ENCODE measurements at regions not wholly inside any gene's neighbourhood (a gene's known extent, or its start where the extent isn't known, plus 50 kb on each side); places are given as distances from the start of the nearest gene placed in this dataset.

GRCh38 chr18:72171596-72171995 lies 372.5 kb downstream of the CBLN2 start:
- TF ChIP-seq POLR2A (IDR thresholded peaks at IDR 0.05) (no peak), EP300 (IDR thresholded peaks at IDR 0.05) (no peak), CTCF (IDR thresholded peaks at IDR 0.05) (no peak)
- H3K9me3 ChIP-seq, result no peaks in the 10 kb centered on the region
- 61 to 69% methylated on average over 2 of the region's 2 CpGs for WGBS, 2 donors
- H3K27me3 ChIP-seq, result no peaks in the 10 kb centered on the region
- no peak overlapping the region for H3K4me3 ChIP-seq
- DNase-seq (ENCODE audit: low spot score in 2 of 2), result no peak
- H3K4me1 ChIP-seq, result no peaks in the 10 kb centered on the region
- no peaks in the 10 kb centered on the region for H3K36me3 ChIP-seq
- no peak overlapping the region for H3K27ac ChIP-seq

GRCh38 chr18:72161691-72162090 lies 382.5 kb downstream of the CBLN2 start:
- Histone ChIP-seq H3K36me3 (no peaks in the 10 kb centered on the region), H3K27me3 (no peaks in the 10 kb centered on the region), H3K4me1 (no peaks in the 10 kb centered on the region), H3K4me3 (no peak overlapping the region), H3K9me3 (no peaks in the 10 kb centered on the region), H3K27ac (no peak overlapping the region)
- DNase-seq (ENCODE audit: low spot score in 2 of 2), result no peak
- TF ChIP-seq POLR2A (IDR thresholded peaks at IDR 0.05) (no peak), EP300 (IDR thresholded peaks at IDR 0.05) (no peak), CTCF (IDR thresholded peaks at IDR 0.05) (no peak)
- WGBS, 2 donors, result 52 to 56% methylated on average over 1 of the region's 1 CpG

GRCh38 chr18:72160510-72161445 lies 383.4 kb downstream of the CBLN2 start:
- WGBS, 2 donors, result 53 to 63% methylated on average over 5 of the region's 5 CpGs
- no peak overlapping the region for H3K27ac ChIP-seq
- H3K9me3 ChIP-seq, result no peaks in the 10 kb centered on the region
- H3K4me1 ChIP-seq, result no peaks in the 10 kb centered on the region
- TF ChIP-seq EP300 (IDR thresholded peaks at IDR 0.05) (no peak), POLR2A (IDR thresholded peaks at IDR 0.05) (no peak), CTCF (IDR thresholded peaks at IDR 0.05) (no peak)
- no peaks in the 10 kb centered on the region for H3K27me3 ChIP-seq
- H3K36me3 ChIP-seq, result no peaks in the 10 kb centered on the region
- no peak overlapping the region for H3K4me3 ChIP-seq
- no peak for DNase-seq (ENCODE audit: low spot score in 2 of 2)

- WGBS, 2 donors, result 35 to 48% methylated on average over 5 of the region's 5 CpGs
- H3K4me3 ChIP-seq, result no peak overlapping the region
- no peak for TF ChIP-seq EP300 (IDR thresholded peaks at IDR 0.05)
- TF ChIP-seq POLR2A (IDR thresholded peaks at IDR 0.05), result no peak
- TF ChIP-seq CTCF (IDR thresholded peaks at IDR 0.05), result no peak
These were observed 388.8 kb downstream of the CBLN2 start for GRCh38 chr18:72155327-72155726.

GRCh38 chr18:72154926-72155325 lies 389.2 kb downstream of the CBLN2 start:
- WGBS, 2 donors, result 73 to 76% methylated on average over 2 of the region's 2 CpGs
- no peak overlapping the region for H3K4me3 ChIP-seq

More at GRCh38 chr18:72155327-72155726, 388.8 kb downstream of the CBLN2 start:
- Histone ChIP-seq H3K36me3 (no peaks in the 10 kb centered on the region), H3K4me1 (no peaks in the 10 kb centered on the region), H3K27ac (no peak overlapping the region), H3K27me3 (no peaks in the 10 kb centered on the region), H3K9me3 (no peaks in the 10 kb centered on the region)
- no peak for DNase-seq (ENCODE audit: low spot score in 2 of 2)

More at GRCh38 chr18:72154926-72155325, 389.2 kb downstream of the CBLN2 start:
- Histone ChIP-seq H3K9me3 (no peaks in the 10 kb centered on the region), H3K4me1 (no peaks in the 10 kb centered on the region), H3K27me3 (no peaks in the 10 kb centered on the region), H3K36me3 (no peaks in the 10 kb centered on the region), H3K27ac (no peak overlapping the region)
- no peak for DNase-seq (ENCODE audit: low spot score in 2 of 2)
- TF ChIP-seq POLR2A (IDR thresholded peaks at IDR 0.05), result no peak
- no peak for TF ChIP-seq CTCF (IDR thresholded peaks at IDR 0.05)
- no peak for TF ChIP-seq EP300 (IDR thresholded peaks at IDR 0.05)

Data from tibial nerve (tissue), 4 donors.